OCI-LY1 (cell line): ENCODE measurements at regions not wholly inside any gene's neighbourhood (a gene's known extent, or its start where the extent isn't known, plus 50 kb on each side); places are given as distances from the start of the nearest gene placed in this dataset.

Experiments used
- H2AFZ ChIP-seq: fragments of 200-600 bp; sonication (generic), shearing (Covaris generic); 2 replicates; pipeline ENCODE4 v1.6.0; 2014; ENCODE audit warnings: antibody characterized with exemption, mild to moderate bottlenecking, low read length
- H3F3A ChIP-seq: fragments of 200-600 bp; sonication (generic), shearing (Covaris generic); 2 replicates; pipeline ENCODE4 v1.6.0; 2014; ENCODE audit warnings: mild to moderate bottlenecking, antibody characterized with exemption, low read length, moderate library complexity; ENCODE audit not compliant: insufficient read depth
- H3K27ac ChIP-seq: fragments of 200-600 bp; sonication (generic); 2 replicates; pipeline ENCODE4 v1.5.1; 2014; ENCODE audit warnings: low read length, mixed run types, mild to moderate bottlenecking, low read depth; ENCODE audit not compliant: poor library complexity, severe bottlenecking
- H3K27me3 ChIP-seq: fragments of 200-600 bp; sonication (generic); 2 replicates; pipeline ENCODE4 v1.6.0; 2014; ENCODE audit warnings: antibody characterized with exemption, mild to moderate bottlenecking, low read length, moderate library complexity; ENCODE audit not compliant: insufficient read depth
- H3K36me3 ChIP-seq: fragments of 200-600 bp; sonication (generic); 2 replicates; pipeline ENCODE4 v1.6.1; 2014; ENCODE audit warnings: mild to moderate bottlenecking, antibody characterized with exemption, low read length, moderate library complexity, mixed read lengths; ENCODE audit not compliant: insufficient read depth
- H3K4me1 ChIP-seq: fragments of 200-600 bp; sonication (generic); 2 replicates; pipeline ENCODE4 v1.5.1; 2014; ENCODE audit warnings: mild to moderate bottlenecking, low read length, moderate library complexity; ENCODE audit not compliant: insufficient read depth, severe bottlenecking
- H3K4me2 ChIP-seq: fragments of 200-600 bp; sonication (generic), shearing (Covaris generic); 2 replicates; pipeline ENCODE4 v1.6.1; 2014; ENCODE audit warnings: low read length
- H3K4me3 ChIP-seq: fragments of 200-600 bp; sonication (generic); 2 replicates; pipeline ENCODE4 v1.5.1; 2014; ENCODE audit warnings: low read length, low read depth, mild to moderate bottlenecking, mixed read lengths; ENCODE audit not compliant: poor library complexity, severe bottlenecking
- H3K79me2 ChIP-seq: fragments of 200-600 bp; shearing (Covaris generic); 2 replicates; pipeline ENCODE4 v1.6.1; 2016; ENCODE audit warnings: mixed run types, low read length, mixed read lengths; ENCODE audit not compliant: insufficient read depth
- H3K9ac ChIP-seq: fragments of 200-600 bp; sonication (generic), shearing (Covaris generic); 2 replicates; pipeline ENCODE4 v1.6.1; 2014; ENCODE audit warnings: mild to moderate bottlenecking, low read length, mixed read lengths
- H3K9me2 ChIP-seq: fragments of 200-600 bp; sonication (generic), shearing (Covaris generic); 2 replicates; pipeline ENCODE4 v1.6.1; 2014; ENCODE audit warnings: low read depth, mild to moderate bottlenecking, low read length, mixed read lengths
- H3K9me3 ChIP-seq: fragments of 200-600 bp; shearing (Covaris generic); 2 replicates; pipeline ENCODE4 v1.6.1; 2014; ENCODE audit warnings: low read length, mixed read lengths
- H4K20me1 ChIP-seq: fragments of 200-600 bp; sonication (generic), shearing (Covaris generic); 2 replicates; pipeline ENCODE4 v1.6.0; 2016; ENCODE audit warnings: mild to moderate bottlenecking, low read length; ENCODE audit not compliant: insufficient read depth
- EZH2 ChIP-seq: fragments of 200-600 bp; sonication (generic), shearing (Covaris generic); IDR thresholded peaks from 2 replicates; pipeline ENCODE4 v1.8.0; 2017; ENCODE audit warnings: borderline replicate concordance, mixed run types, mild to moderate bottlenecking, antibody characterized with exemption, low read length, moderate library complexity, mixed read lengths
- TF ChIP-seq, protein P1 (sequence below): fragments of 200-600 bp; sonication (generic), shearing (Covaris generic); IDR thresholded peaks from 2 replicates; pipeline ENCODE4 v1.5.1; 2017; ENCODE audit warnings: mild to moderate bottlenecking, antibody characterized with exemption, low read length, moderate library complexity, mixed read lengths

GRCh38 chr1:208425096-208425495 is 180.9 kb upstream of the PLXNA2 start:
- TF ChIP-seq EZH2: no peak
- TF ChIP-seq, protein P1, sequence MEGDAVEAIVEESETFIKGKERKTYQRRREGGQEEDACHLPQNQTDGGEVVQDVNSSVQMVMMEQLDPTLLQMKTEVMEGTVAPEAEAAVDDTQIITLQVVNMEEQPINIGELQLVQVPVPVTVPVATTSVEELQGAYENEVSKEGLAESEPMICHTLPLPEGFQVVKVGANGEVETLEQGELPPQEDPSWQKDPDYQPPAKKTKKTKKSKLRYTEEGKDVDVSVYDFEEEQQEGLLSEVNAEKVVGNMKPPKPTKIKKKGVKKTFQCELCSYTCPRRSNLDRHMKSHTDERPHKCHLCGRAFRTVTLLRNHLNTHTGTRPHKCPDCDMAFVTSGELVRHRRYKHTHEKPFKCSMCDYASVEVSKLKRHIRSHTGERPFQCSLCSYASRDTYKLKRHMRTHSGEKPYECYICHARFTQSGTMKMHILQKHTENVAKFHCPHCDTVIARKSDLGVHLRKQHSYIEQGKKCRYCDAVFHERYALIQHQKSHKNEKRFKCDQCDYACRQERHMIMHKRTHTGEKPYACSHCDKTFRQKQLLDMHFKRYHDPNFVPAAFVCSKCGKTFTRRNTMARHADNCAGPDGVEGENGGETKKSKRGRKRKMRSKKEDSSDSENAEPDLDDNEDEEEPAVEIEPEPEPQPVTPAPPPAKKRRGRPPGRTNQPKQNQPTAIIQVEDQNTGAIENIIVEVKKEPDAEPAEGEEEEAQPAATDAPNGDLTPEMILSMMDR: no peak

DNA sequence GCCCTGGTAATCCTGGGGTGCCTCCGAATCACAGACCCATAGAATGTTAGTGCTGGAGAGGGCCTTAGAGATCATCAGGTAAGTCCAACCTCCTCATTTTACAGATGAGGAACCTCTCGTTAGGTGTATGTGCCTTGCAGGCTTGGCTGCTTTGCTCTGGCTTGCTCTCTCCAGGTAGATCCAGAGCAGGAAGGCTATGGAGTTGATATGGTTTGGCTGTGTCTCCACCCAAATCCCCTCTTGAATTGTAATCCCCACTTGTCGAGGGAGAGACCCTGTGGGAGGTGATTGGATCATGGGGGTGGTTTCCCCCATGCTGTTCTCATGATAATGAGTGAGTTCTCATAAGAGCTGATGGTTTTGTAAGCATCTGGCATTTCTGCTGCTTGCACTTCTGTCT is 186.0 kb upstream of the PLXNA2 start:
- H3K27ac ChIP-seq: no peak overlapping the region
- no peak for TF ChIP-seq EZH2
- TF ChIP-seq, protein P1: no peak

More at GRCh38 chr1:208425096-208425495, 180.9 kb upstream of the PLXNA2 start:
- H3K79me2 ChIP-seq: no peaks in the 10 kb centered on the region
- H3K27ac ChIP-seq: no peak overlapping the region
- H3K4me3 ChIP-seq: no peak overlapping the region
- no peaks in the 10 kb centered on the region for H3K4me1 ChIP-seq
- no peak overlapping the region for H2AFZ ChIP-seq
- H3K9me2 ChIP-seq: no peaks in the 10 kb centered on the region
- no peak overlapping the region for H3K9ac ChIP-seq
- H3K27me3 ChIP-seq: no peaks in the 10 kb centered on the region
- H4K20me1 ChIP-seq: no peaks in the 10 kb centered on the region
- no peaks in the 10 kb centered on the region for H3K9me3 ChIP-seq
- H3K4me2 ChIP-seq: no peak overlapping the region
- H3K36me3 ChIP-seq: no peaks in the 10 kb centered on the region
- H3F3A ChIP-seq: no peaks in the 10 kb centered on the region

DNA sequence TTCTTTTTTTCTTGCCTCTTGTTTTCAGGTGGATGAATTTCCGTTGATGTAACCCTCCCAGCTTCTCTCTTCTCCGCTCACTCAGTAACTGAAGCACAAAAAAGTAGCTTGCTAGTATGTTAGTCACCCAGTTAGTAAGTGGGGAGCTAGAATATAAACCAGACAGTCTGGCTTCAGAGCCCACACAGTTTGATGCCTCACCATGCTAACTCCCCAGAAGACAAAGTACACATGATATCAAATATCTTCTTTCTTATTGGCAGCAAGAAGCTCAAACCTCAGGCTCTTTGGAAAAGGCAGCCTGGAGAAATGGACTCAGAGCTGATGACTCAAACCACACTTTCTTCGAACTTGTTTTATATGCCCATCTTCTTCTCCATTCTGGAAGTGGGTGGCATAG is 187.5 kb upstream of the PLXNA2 start:
- Histone ChIP-seq H3K27me3 (no peaks in the 10 kb centered on the region), H3K9ac (no peak overlapping the region), H3K4me3 (no peak overlapping the region), H3K4me1 (no peaks in the 10 kb centered on the region), H3F3A (no peaks in the 10 kb centered on the region), H2AFZ (no peak overlapping the region), H3K9me2 (no peaks in the 10 kb centered on the region), H3K4me2 (no peak overlapping the region), H3K27ac (no peak overlapping the region), H3K79me2 (no peaks in the 10 kb centered on the region), H4K20me1 (no peaks in the 10 kb centered on the region), H3K36me3 (no peaks in the 10 kb centered on the region), H3K9me3 (no peaks in the 10 kb centered on the region)
- TF ChIP-seq, protein P1: no peak
- TF ChIP-seq EZH2: no peak

More for the DNA sequence above, 186.0 kb upstream of the PLXNA2 start:
- Histone ChIP-seq H4K20me1 (no peaks in the 10 kb centered on the region), H3K4me2 (no peak overlapping the region), H3K36me3 (no peaks in the 10 kb centered on the region), H3K27me3 (no peaks in the 10 kb centered on the region), H3K9me3 (no peaks in the 10 kb centered on the region), H3K9ac (no peak overlapping the region), H3K4me1 (no peaks in the 10 kb centered on the region), H3K79me2 (no peaks in the 10 kb centered on the region), H3K9me2 (no peaks in the 10 kb centered on the region), H3K4me3 (no peak overlapping the region), H3F3A (no peaks in the 10 kb centered on the region), H2AFZ (no peak overlapping the region)
